HG02884 (cell line): ENCODE measurements at regions not wholly inside any gene's neighbourhood (a gene's known extent, or its start where the extent isn't known, plus 50 kb on each side); places are given as distances from the start of the nearest gene placed in this dataset.
"Not testable (repeated sequence)": the region's sequence is repeated elsewhere in the genome, so short reads cannot be mapped to it uniquely, and the experiment has no call there.

Source experiments
- ATAC-seq: cut with Tn5 transposase; IDR thresholded peaks from one replicate; pipeline ENCODE4 v1.9.1; 2021; ENCODE audit warnings: mild to moderate bottlenecking, moderate library complexity; ENCODE audit not compliant: unreplicated experiment

DNA sequence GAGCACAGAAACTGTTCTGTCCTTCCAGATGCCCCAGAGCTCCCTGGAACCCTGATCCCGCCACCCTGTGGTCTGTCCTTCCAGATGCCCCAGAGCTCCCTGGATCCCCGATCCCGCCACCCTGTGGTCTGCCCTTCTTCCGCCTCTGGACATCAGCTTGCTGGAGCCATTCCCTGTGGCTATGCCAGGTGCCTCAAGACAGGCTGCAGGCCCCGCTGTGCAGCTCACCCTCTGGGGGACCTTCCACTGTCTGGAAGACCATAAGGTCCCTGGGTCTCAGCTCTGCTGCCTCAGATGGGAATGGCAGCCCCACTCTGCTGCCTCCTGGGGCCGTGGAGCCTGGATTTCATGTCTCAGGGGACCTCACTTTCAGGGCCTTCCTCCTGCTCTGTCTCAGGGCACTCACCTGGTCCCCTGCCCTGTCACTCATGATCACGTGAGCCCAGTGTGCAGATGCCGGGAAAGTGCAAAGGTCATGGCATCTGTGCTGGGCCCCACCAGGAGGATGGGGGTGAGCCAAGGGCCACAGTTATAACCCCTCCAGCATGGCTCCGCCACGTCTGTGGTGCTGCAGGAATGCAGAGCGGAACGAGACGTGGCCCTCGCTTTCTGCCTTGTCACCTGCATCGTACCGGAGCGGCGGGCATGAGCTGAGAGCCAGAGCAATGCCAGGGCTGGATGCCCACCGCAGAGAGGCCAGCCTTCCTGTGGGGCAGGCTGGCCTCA lies 1520.7 kb downstream of the BRD1 start:
- ATAC-seq: no peak

DNA sequence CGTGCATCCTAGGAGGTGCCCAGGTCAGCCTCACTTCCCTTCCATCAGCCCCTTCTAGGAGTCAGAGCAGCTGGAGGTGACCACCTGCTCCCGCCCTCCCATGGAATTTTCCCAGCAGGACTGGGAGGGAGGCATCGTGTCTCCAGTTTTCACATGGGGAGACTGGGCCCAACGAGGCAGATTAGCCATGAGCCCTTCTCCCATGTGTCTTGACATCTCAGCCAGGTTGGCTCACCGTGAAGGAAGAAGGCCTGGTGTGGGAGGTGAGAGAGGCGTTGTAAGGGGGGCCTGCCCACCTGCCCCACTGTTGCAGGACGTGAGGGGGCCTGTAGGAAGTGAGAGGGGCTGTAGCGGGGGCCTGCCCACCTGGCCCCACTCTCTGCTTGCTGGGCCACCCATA lies 1521.4 kb downstream of the BRD1 start:
- ATAC-seq: no peak

DNA sequence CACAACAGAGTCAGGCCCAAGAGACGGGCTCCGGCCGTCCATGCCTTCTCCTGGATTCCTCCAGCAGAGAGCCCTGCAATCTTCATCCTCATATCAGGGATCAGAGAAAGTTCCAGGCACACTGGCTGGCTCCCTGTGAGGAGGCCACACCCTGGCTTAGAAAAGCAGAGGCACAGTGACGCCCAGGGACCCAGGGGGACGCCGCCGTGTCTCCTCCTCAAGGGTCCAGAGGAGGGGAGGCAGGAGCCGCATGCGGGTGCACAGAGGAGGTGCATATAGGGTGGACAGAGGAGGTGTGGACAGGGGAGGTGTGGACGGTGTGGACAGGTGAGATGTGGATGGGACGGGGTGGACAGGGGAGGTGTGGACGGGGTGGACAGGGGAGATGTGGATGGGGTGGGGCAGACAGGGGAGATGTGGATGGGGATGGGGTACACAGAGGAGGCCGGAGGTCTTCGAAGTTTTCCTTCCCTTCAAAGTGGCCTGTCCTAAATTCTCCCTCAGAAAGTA lies 1521.9 kb downstream of the BRD1 start:
- ATAC-seq: no peak

GRCh38 chr22:48303369-48303725 lies 1524.3 kb downstream of the BRD1 start:
- ATAC-seq: no peak

- ATAC-seq: no peak
These were observed 1524.9 kb downstream of the BRD1 start for GRCh38 chr22:48302657-48303368.

DNA sequence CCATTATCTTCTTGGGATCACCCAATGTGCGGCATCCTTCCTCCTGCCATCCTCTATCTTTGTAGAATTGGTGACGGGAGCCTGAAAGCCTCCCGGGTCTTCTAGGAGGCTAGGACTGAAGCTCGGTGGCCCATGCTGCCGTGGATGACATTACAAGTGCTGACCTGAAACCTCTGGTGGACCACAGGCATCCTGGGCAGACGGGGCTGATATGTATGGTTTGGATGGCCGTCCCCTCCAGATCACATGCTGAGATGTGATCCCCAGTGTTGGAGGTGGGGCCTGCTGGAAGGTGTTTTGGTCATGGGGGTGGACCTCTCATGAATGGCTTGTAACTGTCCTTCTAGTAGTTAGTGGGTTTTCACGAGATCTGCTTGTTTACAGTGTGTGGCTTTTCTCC lies 1525.8 kb downstream of the BRD1 start:
- no peak for ATAC-seq

GRCh38 chr22:48301421-48301820 lies 1526.3 kb downstream of the BRD1 start:
- ATAC-seq: no peak

DNA sequence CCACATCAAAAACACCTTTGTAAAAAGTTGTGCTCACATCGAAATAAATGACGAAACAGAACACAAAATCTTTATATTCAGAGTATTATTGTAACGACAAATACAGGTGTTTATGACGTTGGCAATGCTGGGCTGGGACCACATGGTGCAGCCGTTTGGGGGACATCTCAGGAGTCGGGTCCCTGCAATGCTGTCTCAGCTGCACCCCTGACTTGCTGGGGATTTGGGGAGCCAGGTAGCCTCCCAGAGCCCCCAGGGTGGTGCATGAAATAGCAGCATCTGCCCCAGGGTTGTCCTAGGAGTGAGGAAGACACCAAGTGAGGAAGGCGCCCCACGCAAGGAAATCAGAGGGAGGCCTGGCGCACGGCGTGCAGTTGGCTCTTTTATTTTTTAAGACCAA lies 1526.8 kb downstream of the BRD1 start:
- ATAC-seq: no peak

GRCh38 chr22:48299801-48300200 lies 1527.9 kb downstream of the BRD1 start:
- no peak for ATAC-seq

DNA sequence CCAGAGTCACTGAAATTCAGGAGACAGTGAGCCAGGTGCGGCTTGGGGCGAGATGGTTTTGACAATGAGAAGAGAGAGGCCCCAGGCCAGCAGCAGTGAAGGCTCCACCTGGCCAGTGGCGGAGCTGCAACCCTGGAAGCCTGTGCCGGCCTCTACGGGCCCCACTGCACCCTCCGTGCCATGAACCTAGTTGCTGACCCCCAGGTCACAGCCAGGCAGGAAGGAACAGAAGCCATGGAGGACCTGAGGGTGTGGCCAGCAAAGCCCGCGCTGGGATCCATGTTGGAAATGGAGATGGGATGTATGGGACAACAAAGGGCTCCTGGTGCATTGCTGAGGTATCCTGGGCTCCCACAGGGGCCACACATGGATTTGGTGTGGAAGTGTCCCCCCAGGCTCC lies 1528.5 kb downstream of the BRD1 start:
- no peak for ATAC-seq

DNA sequence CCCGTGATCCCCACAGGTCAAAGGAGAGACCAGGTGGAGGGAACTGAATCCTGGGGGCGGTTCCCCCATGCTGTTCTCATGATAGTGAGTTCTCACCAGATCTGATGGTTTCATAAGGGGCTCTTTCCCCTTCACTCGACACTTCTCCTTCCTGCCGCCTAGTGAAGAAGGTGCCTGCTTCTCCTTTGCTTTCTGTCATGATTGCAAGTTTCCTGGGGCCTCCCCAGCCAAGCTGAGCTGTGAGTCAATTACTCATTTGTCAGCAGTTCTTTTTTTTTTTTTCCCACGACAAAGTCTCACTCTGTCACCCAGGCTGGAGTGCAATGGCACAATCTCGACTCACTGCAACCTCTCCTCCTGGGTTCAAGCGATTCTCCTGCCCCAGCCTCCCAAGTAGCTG lies 1530.4 kb downstream of the BRD1 start:
- no peak for ATAC-seq

DNA sequence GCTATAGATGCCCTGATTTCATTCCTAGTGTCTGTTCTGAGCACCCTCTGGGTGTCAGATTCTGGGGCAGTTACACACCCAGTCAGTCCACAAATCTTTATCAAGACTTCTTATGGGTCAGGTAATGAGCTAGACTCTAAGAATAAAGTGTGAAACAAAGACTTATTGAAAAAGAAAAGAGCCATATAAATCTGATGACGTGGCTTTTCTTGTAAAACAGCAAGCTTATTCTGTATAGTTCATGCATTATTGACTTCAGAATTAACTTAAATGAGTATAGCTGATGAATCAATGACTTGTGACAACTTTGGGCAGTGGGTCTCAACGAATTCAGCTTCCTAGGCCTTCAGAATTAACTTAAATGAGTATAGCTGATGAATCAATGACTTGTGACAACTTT lies 1527.5 kb downstream of the TBC1D22A start:
- not testable (repeated sequence) for ATAC-seq

- no peak for ATAC-seq
These were observed 1526.0 kb downstream of the TBC1D22A start for GRCh38 chr22:48288376-48288940.

- ATAC-seq: no peak
These were observed 1524.6 kb downstream of the TBC1D22A start for GRCh38 chr22:48287031-48287430.

DNA sequence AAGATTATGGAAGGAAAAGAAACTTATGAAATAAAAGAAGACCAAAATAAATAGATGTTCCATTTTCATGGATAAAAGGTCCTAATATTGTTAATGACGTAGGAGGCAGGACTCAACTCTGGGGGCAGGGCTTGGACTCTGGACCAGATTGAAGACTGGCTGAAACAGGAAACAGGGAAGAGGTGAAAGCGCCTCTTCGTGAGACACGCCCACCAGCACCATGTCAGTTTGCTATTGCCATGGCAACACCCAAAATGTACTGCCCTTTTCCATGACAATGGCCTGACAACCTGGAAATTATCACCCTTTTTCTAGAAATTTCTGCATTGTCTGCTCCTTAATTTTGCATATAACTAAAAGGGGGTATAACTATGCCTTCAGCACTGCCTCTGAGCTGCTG lies 1522.2 kb downstream of the TBC1D22A start:
- no peak for ATAC-seq

- ATAC-seq: no peak
These were observed 1520.4 kb downstream of the TBC1D22A start for GRCh38 chr22:48282804-48283203.

DNA sequence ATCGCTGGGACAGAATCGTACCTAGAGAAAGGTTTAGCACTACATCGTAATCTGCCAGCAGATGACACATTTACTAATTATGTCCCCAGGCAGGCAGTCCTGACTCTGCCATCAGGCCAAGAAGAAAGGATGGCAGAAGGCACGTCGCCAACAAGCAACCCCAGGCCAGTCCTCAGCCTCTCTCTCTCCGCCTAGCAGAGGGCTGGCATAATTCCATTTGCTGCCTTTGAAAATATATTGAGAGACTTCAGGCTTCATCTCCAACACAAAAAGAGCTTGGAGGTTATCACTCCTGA lies 1517.0 kb downstream of the TBC1D22A start:
- no peak for ATAC-seq

GRCh38 chr22:48278620-48279460 lies 1516.4 kb downstream of the TBC1D22A start:
- ATAC-seq: no peak

- no peak for ATAC-seq
These were observed 1515.6 kb downstream of the TBC1D22A start for GRCh38 chr22:48277868-48278581.

DNA sequence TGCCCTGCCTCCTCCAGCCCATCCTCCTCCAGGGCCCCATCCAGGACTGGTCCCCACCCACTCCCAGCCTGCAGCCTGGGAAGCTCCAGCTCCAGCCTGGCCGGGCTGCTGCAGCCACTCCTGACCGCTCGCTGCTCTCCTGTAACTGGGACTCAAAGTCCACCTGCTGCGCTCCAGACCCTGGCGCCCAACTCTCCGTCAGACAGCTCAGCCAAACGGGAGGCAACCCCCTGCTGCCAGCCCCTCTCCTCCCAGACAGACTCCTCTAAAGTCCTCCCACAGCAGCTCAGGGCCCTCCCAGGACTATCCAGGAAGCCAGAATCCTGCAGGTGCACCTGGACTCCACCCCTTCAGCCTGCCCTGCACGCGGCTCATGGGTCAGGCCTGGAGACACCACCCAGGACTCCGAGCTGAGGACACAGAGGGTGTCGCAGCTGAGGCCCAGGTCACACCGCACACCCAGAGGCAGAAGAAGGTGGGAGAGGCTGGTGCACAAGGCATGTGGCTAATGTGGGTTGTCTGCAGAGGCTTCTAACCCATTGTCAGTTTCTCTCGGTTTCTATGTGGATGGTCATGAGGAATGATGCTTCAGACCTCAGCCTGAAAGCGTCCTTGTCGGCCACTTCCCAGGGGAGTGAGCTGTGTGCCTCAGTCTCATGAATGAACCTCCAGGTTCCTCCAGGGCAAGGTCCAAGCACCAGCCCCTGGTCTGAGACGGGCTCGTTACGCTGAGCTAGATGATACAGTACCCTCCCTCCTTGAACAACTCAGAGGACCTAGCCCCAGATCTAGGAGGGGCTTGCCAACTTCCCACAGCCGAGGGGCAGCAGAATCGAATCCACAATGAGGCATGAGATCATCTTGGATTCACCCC lies 1514.8 kb downstream of the TBC1D22A start:
- no peak for ATAC-seq
